ENCODE measurements at regions not wholly inside any gene's neighbourhood (a gene's known extent, or its start where the extent isn't known, plus 50 kb on each side); places are given as distances from the start of the nearest gene placed in this dataset.
A peak's percentile ranks its signal among the peaks of the same experiment; 100 is the strongest.

GRCh38 chr11:32265911-32266310, 169.4 kb downstream of the WT1 start:
- DNase-seq (ENCODE audit: low spot score) (no peak), ATAC-seq (no peak)

- DNase-seq (ENCODE audit: low spot score) (no peak), ATAC-seq (no peak)
Observed at GRCh38 chr11:32266601-32267000, 168.7 kb downstream of the WT1 start.

- ATAC-seq: no peak
Observed at GRCh38 chr11:32267679-32268187, 167.6 kb downstream of the WT1 start.

GRCh38 chr11:32273931-32274330, 161.4 kb downstream of the WT1 start:
- DNase-seq (ENCODE audit: low spot score): no peak
- no peak for ATAC-seq

More at GRCh38 chr11:32267679-32268187, 167.6 kb downstream of the WT1 start:
- DNase-seq (ENCODE audit: low spot score): no peak

GRCh38 chr11:32279672-32280071, 155.7 kb downstream of the WT1 start:
- ATAC-seq (no peak), DNase-seq (ENCODE audit: low spot score) (no peak)

- no peak for ATAC-seq
- no peak for DNase-seq (ENCODE audit: low spot score)
Observed at GRCh38 chr11:32280339-32280738, 155.0 kb downstream of the WT1 start.

- no peak for ATAC-seq
- no peak for DNase-seq (ENCODE audit: low spot score)
Observed at GRCh38 chr11:32288276-32288675, 147.1 kb downstream of the WT1 start.

GRCh38 chr11:32289701-32290100, 145.6 kb downstream of the WT1 start:
- no peak for ATAC-seq

GRCh38 chr11:32290783-32291182, 144.6 kb downstream of the WT1 start:
- DNase-seq (ENCODE audit: low spot score): no peak
- ATAC-seq: no peak

More at GRCh38 chr11:32289701-32290100, 145.6 kb downstream of the WT1 start:
- DNase-seq (ENCODE audit: low spot score): no peak

GRCh38 chr11:32297611-32298011, 137.7 kb downstream of the WT1 start:
- DNase-seq (ENCODE audit: low spot score): no peak
- peak; percentile 46 for ATAC-seq

- no peak for ATAC-seq
Observed at GRCh38 chr11:32302826-32303225, 132.5 kb downstream of the WT1 start.

GRCh38 chr11:32304521-32304920, 130.8 kb downstream of the WT1 start:
- DNase-seq (ENCODE audit: low spot score) (no peak), ATAC-seq (no peak)

More at GRCh38 chr11:32302826-32303225, 132.5 kb downstream of the WT1 start:
- DNase-seq (ENCODE audit: low spot score): no peak

- no peak for ATAC-seq
Observed at GRCh38 chr11:32305460-32305859, 129.9 kb downstream of the WT1 start.

GRCh38 chr11:32307471-32307870, 127.9 kb downstream of the WT1 start:
- DNase-seq (ENCODE audit: low spot score): no peak
- no peak for ATAC-seq

More at GRCh38 chr11:32305460-32305859, 129.9 kb downstream of the WT1 start:
- no peak for DNase-seq (ENCODE audit: low spot score)

GRCh38 chr11:32307913-32308312, 127.4 kb downstream of the WT1 start:
- ATAC-seq (no peak), DNase-seq (ENCODE audit: low spot score) (no peak)

GRCh38 chr11:32309530-32310213, 125.7 kb downstream of the WT1 start:
- DNase-seq (ENCODE audit: low spot score) (no peak), ATAC-seq (no peak)

GRCh38 chr11:32310214-32310601, 125.1 kb downstream of the WT1 start:
- ATAC-seq (no peak), DNase-seq (ENCODE audit: low spot score) (no peak)

- DNase-seq (ENCODE audit: low spot score): no peak
- no peak for ATAC-seq
Observed at GRCh38 chr11:32311346-32312065, 123.8 kb downstream of the WT1 start.

- ATAC-seq (no peak), DNase-seq (ENCODE audit: low spot score) (no peak)
Observed at GRCh38 chr11:32312206-32312817, 123.0 kb downstream of the WT1 start.

- no peak for DNase-seq (ENCODE audit: low spot score)
- peak; percentile 94 for ATAC-seq
Observed at GRCh38 chr11:32312865-32313403, 122.4 kb downstream of the WT1 start.

- ATAC-seq (no peak), DNase-seq (ENCODE audit: low spot score) (no peak)
Observed at GRCh38 chr11:32313477-32313876, 121.9 kb downstream of the WT1 start.
